SK-N-SH treated with all-trans-retinoic acid at 6 μM for 48 hours (cell line): ENCODE measurements at regions not wholly inside any gene's neighbourhood (a gene's known extent, or its start where the extent isn't known, plus 50 kb on each side); places are given as distances from the start of the nearest gene placed in this dataset.

ENCODE experiments used
- ATAC-seq: fragments of 200-7000 bp; cut with Tn5 transposase; 3 replicates; pipeline ENCODE4 v1.9.1; 2020; ENCODE audit warnings: mild to moderate bottlenecking, moderate library complexity
- ARNTL ChIP-seq: fragments of 450-650 bp; formaldehyde crosslinking; IDR thresholded peaks from 2 replicates; pipeline ENCODE4 v1.5.0; 2020; ENCODE audit warnings: low read depth, mild to moderate bottlenecking, moderate library complexity, borderline replicate concordance
- BACH2 ChIP-seq: fragments of 250-450 bp; sonication (Bioruptor Pico); IDR thresholded peaks from 2 replicates; pipeline ENCODE4 v1.9.0; 2021; ENCODE audit warnings: mild to moderate bottlenecking, borderline replicate concordance
- CREB5 ChIP-seq: fragments of 250-450 bp; sonication (Bioruptor Pico); IDR thresholded peaks from 2 replicates; pipeline ENCODE4 v1.5.1; 2020; ENCODE audit warnings: low read depth, mild to moderate bottlenecking, moderate library complexity
- CSDC2 ChIP-seq: fragments of 250-450 bp; sonication (Bioruptor Pico); IDR thresholded peaks from 2 replicates; pipeline ENCODE4 v1.5.0; 2020; ENCODE audit warnings: mild to moderate bottlenecking, moderate library complexity
- CSRNP3 ChIP-seq: fragments of 250-450 bp; sonication (Bioruptor Pico); IDR thresholded peaks from 2 replicates; pipeline ENCODE4 v1.5.1; 2021; ENCODE audit warnings: mild to moderate bottlenecking, moderate library complexity
- GLIS3 ChIP-seq: fragments of 250-450 bp; sonication (Bioruptor Pico); IDR thresholded peaks from 2 replicates; pipeline ENCODE4 v1.5.0; 2020; ENCODE audit warnings: mild to moderate bottlenecking, moderate library complexity
- ISL1 ChIP-seq: fragments of 250-450 bp; sonication (Bioruptor Pico); IDR thresholded peaks from 2 replicates; pipeline ENCODE4 v2.1.2; 2022; ENCODE audit warnings: mild to moderate bottlenecking, moderate library complexity
- OSR1 ChIP-seq: fragments of 250-450 bp; sonication (Bioruptor Pico); IDR thresholded peaks from 2 replicates; pipeline ENCODE4 v1.8.0; 2022; ENCODE audit warnings: moderate library complexity, mild to moderate bottlenecking, inconsistent platforms
- POU6F1 ChIP-seq: fragments of 250-450 bp; sonication (Bioruptor Pico); IDR thresholded peaks from 2 replicates; pipeline ENCODE4 v1.8.0; 2021; ENCODE audit warnings: low read depth, mild to moderate bottlenecking, moderate library complexity, borderline replicate concordance
- PPARA ChIP-seq: fragments of 250-450 bp; sonication (Bioruptor Pico); IDR thresholded peaks from 2 replicates; pipeline ENCODE4 v1.5.0; 2020; ENCODE audit warnings: mild to moderate bottlenecking, borderline replicate concordance
- RARB ChIP-seq: fragments of 250-450 bp; sonication (Bioruptor Pico); IDR thresholded peaks from 2 replicates; pipeline ENCODE4 v1.8.0; 2021; ENCODE audit warnings: mild to moderate bottlenecking, moderate library complexity
- SNAI2 ChIP-seq: fragments of 250-450 bp; sonication (Bioruptor Pico); IDR thresholded peaks from 2 replicates; pipeline ENCODE4 v1.5.0; 2020; ENCODE audit warnings: mild to moderate bottlenecking, moderate library complexity
- TCF4 ChIP-seq: fragments of 250-450 bp; sonication (Bioruptor Pico); IDR thresholded peaks from 2 replicates; pipeline ENCODE4 v1.8.0; 2021; ENCODE audit warnings: mild to moderate bottlenecking, moderate library complexity, borderline replicate concordance
- TOX ChIP-seq: fragments of 250-450 bp; sonication (Bioruptor Pico); IDR thresholded peaks from 2 replicates; pipeline ENCODE4 v1.8.0; 2021; ENCODE audit warnings: mild to moderate bottlenecking, moderate library complexity, borderline replicate concordance
- TSHZ2 ChIP-seq: fragments of 250-450 bp; sonication (Bioruptor Pico); IDR thresholded peaks from 2 replicates; pipeline ENCODE4 v1.5.0; 2020; ENCODE audit warnings: mild to moderate bottlenecking, moderate library complexity
- ZC3H10 ChIP-seq: fragments of 250-450 bp; sonication (Bioruptor Pico); IDR thresholded peaks from 2 replicates; pipeline ENCODE4 v1.5.1; 2021; ENCODE audit warnings: mild to moderate bottlenecking, moderate library complexity
- ZFP3 ChIP-seq: fragments of 250-450 bp; sonication (Bioruptor Pico); IDR thresholded peaks from 2 replicates; pipeline ENCODE4 v1.5.0; 2020; ENCODE audit warnings: mild to moderate bottlenecking, moderate library complexity
- ZFP30 ChIP-seq: fragments of 450-650 bp; formaldehyde crosslinking; IDR thresholded peaks from 2 replicates; pipeline ENCODE4 v1.5.0; 2022; ENCODE audit warnings: mild to moderate bottlenecking, moderate library complexity
- ZNF565 ChIP-seq: fragments of 450-650 bp; formaldehyde crosslinking; conservative IDR thresholded peaks from 2 replicates; pipeline ENCODE4 v1.5.0; 2020; ENCODE audit warnings: low read depth, mild to moderate bottlenecking, moderate library complexity
- ZNF70 ChIP-seq: fragments of 450-650 bp; formaldehyde crosslinking; IDR thresholded peaks from 2 replicates; pipeline ENCODE4 v1.5.0; 2020; ENCODE audit warnings: mild to moderate bottlenecking, moderate library complexity
- ZNF8 ChIP-seq: fragments of 450-650 bp; formaldehyde crosslinking; IDR thresholded peaks from 2 replicates; pipeline ENCODE4 v1.5.0; 2020; ENCODE audit warnings: mild to moderate bottlenecking, moderate library complexity

GRCh38 chr2:8215982-8216381 lies 465.9 kb upstream of the ID2 start:
- ATAC-seq: no peak
- TF ChIP-seq BACH2 (CRISPR knock-in tag) (no peak), ZC3H10 (CRISPR knock-in tag) (no peak), TCF4 (no peak), ZFP3 (CRISPR knock-in tag) (no peak)

- TF ChIP-seq ISL1 (CRISPR knock-in tag): no peak
- TF ChIP-seq ZFP3 (CRISPR knock-in tag): no peak
- TF ChIP-seq ARNTL (CRISPR knock-in tag): no peak
- TF ChIP-seq GLIS3 (CRISPR knock-in tag): no peak
- no peak for TF ChIP-seq TSHZ2
- ATAC-seq: no peak
Measured at GRCh38 chr2:8216397-8216796, 465.5 kb upstream of the ID2 start.

GRCh38 chr2:8217468-8218030 lies 464.3 kb upstream of the ID2 start:
- TF ChIP-seq GLIS3 (CRISPR knock-in tag) (no peak), TCF4 (no peak), CREB5 (CRISPR knock-in tag) (no peak), TOX (CRISPR knock-in tag) (no peak), ZFP30 (CRISPR knock-in tag) (no peak), CSDC2 (no peak), RARB (CRISPR knock-in tag) (no peak), ZNF70 (CRISPR knock-in tag) (no peak), ISL1 (CRISPR knock-in tag) (no peak), BACH2 (CRISPR knock-in tag) (no peak), ZFP3 (CRISPR knock-in tag) (no peak), ZNF565 (CRISPR knock-in tag) (no peak), SNAI2 (CRISPR knock-in tag) (no peak), CSRNP3 (CRISPR knock-in tag) (no peak), ZNF8 (CRISPR knock-in tag) (no peak), PPARA (CRISPR knock-in tag) (no peak), OSR1 (no peak)
- no peak for ATAC-seq

- ATAC-seq: no peak
- no peak for TF ChIP-seq ARNTL (CRISPR knock-in tag)
- TF ChIP-seq ISL1 (CRISPR knock-in tag): no peak
- no peak for TF ChIP-seq OSR1
- no peak for TF ChIP-seq BACH2 (CRISPR knock-in tag)
- no peak for TF ChIP-seq ZFP3 (CRISPR knock-in tag)
- TF ChIP-seq PPARA (CRISPR knock-in tag): no peak
- TF ChIP-seq CREB5 (CRISPR knock-in tag): no peak
- no peak for TF ChIP-seq GLIS3 (CRISPR knock-in tag)
- no peak for TF ChIP-seq CSRNP3 (CRISPR knock-in tag)
- TF ChIP-seq ZFP30 (CRISPR knock-in tag): no peak
- TF ChIP-seq ZNF565 (CRISPR knock-in tag): no peak
- TF ChIP-seq TCF4: no peak
- TF ChIP-seq CSDC2: no peak
- no peak for TF ChIP-seq ZNF70 (CRISPR knock-in tag)
- TF ChIP-seq POU6F1 (CRISPR knock-in tag): no peak
- TF ChIP-seq ZC3H10 (CRISPR knock-in tag): no peak
- TF ChIP-seq TOX (CRISPR knock-in tag): no peak
- no peak for TF ChIP-seq TSHZ2
Measured at GRCh38 chr2:8219096-8219495, 462.8 kb upstream of the ID2 start.
